ENCODE measurements at regions not wholly inside any gene's neighbourhood (a gene's known extent, or its start where the extent isn't known, plus 50 kb on each side); places are given as distances from the start of the nearest gene placed in this dataset.
"Not testable (repeated sequence)": the region's sequence is repeated elsewhere in the genome, so short reads cannot be mapped to it uniquely, and the experiment has no call there.

- DNase-seq, result no peak
These were observed 301.4 kb upstream of the TGFBR2 start for GRCh38 chr3:30305021-30305420.

GRCh38 chr3:30306896-30307295 is 299.5 kb upstream of the TGFBR2 start:
- DNase-seq, result no peak

GRCh38 chr3:30307372-30307950 is 298.9 kb upstream of the TGFBR2 start:
- no peak for DNase-seq

- no peak for DNase-seq
These were observed 298.3 kb upstream of the TGFBR2 start for GRCh38 chr3:30308131-30308530.

- no peak for DNase-seq
These were observed 296.1 kb upstream of the TGFBR2 start for GRCh38 chr3:30309961-30310954.

GRCh38 chr3:30311781-30312180 is 294.6 kb upstream of the TGFBR2 start:
- no peak for DNase-seq

GRCh38 chr3:30313840-30314239 is 292.6 kb upstream of the TGFBR2 start:
- DNase-seq, result no peak

- DNase-seq, result no peak
These were observed 291.6 kb upstream of the TGFBR2 start for GRCh38 chr3:30314757-30315325.

GRCh38 chr3:30315447-30315846 is 291.0 kb upstream of the TGFBR2 start:
- no peak for DNase-seq

- DNase-seq, result no peak
These were observed 288.8 kb upstream of the TGFBR2 start for GRCh38 chr3:30317561-30317960.

- DNase-seq, result no peak
These were observed 288.3 kb upstream of the TGFBR2 start for GRCh38 chr3:30318110-30318509.

GRCh38 chr3:30319713-30320112 is 286.7 kb upstream of the TGFBR2 start:
- no peak for DNase-seq

GRCh38 chr3:30320392-30320791 is 286.0 kb upstream of the TGFBR2 start:
- DNase-seq, result no peak

GRCh38 chr3:30321065-30321464 is 285.3 kb upstream of the TGFBR2 start:
- no peak for DNase-seq

- not testable (repeated sequence) for DNase-seq
These were observed 282.8 kb upstream of the TGFBR2 start for GRCh38 chr3:30323649-30324048.

GRCh38 chr3:30324587-30324986 is 281.8 kb upstream of the TGFBR2 start:
- no peak for DNase-seq

- not testable (repeated sequence) for DNase-seq
These were observed 278.4 kb upstream of the TGFBR2 start for GRCh38 chr3:30327976-30328375.

GRCh38 chr3:30328935-30329334 is 277.5 kb upstream of the TGFBR2 start:
- not testable (repeated sequence) for DNase-seq

- DNase-seq, result no peak
These were observed 274.9 kb upstream of the TGFBR2 start for GRCh38 chr3:30331519-30331918.

GRCh38 chr3:30332196-30333021 is 274.0 kb upstream of the TGFBR2 start:
- DNase-seq, result no peak

GRCh38 chr3:30333143-30333542 is 273.3 kb upstream of the TGFBR2 start:
- no peak for DNase-seq

- no peak for DNase-seq
These were observed 272.5 kb upstream of the TGFBR2 start for GRCh38 chr3:30333903-30334302.

- no peak for DNase-seq
These were observed 265.9 kb upstream of the TGFBR2 start for GRCh38 chr3:30340500-30340899.

Data from KG1 (cell line).